Vagina (tissue), 2 donors: ENCODE measurements at regions not wholly inside any gene's neighbourhood (a gene's known extent, or its start where the extent isn't known, plus 50 kb on each side); places are given as distances from the start of the nearest gene placed in this dataset.
A peak's percentile ranks its signal among the peaks of the same experiment; 100 is the strongest.

Experiments
- CTCF ChIP-seq, 3 experiments: fragments of 450-650 bp in 2 of 3; fragments of 200-600 bp in 1 of 3; sonication (generic) in 1 of 3; IDR thresholded peaks; one replicate each; pipeline ENCODE4 v1.5.1; 2017 to 2019; ENCODE audit warnings: antibody characterized with exemption in 3 of 3, mild to moderate bottlenecking in 2 of 3, moderate library complexity in 2 of 3
- POLR2A ChIP-seq, 2 donors: fragments of 450-650 bp; IDR thresholded peaks; one replicate each; pipeline ENCODE4 v1.6.1; 2017; ENCODE audit warnings: antibody characterized with exemption in 2 of 2, mild to moderate bottlenecking in 2 of 2, moderate library complexity in 2 of 2
- POLR2AphosphoS5 ChIP-seq, 2 donors: sonication (generic); formaldehyde crosslinking; IDR thresholded peaks; one replicate each; pipeline ENCODE4 v1.9.0; 2017; ENCODE audit warnings: antibody characterized with exemption in 2 of 2, mild to moderate bottlenecking in 2 of 2, low read depth in 1 of 2; ENCODE audit not compliant: insufficient read depth in 1 of 2

GRCh38 chr11:10385696-10386095 lies 69.4 kb upstream of the AMPD3 start:
- TF ChIP-seq CTCF (IDR thresholded peaks at IDR 0.05) (no peak), POLR2A (IDR thresholded peaks at IDR 0.05) (no peak), POLR2AphosphoS5 (IDR thresholded peaks at IDR 0.05; ENCODE audit: insufficient read depth in 1 of 2, low read depth in 1 of 2) (peak in 1 of 2 donors; percentile 16)
